HCT116 (cell line): ENCODE measurements at regions not wholly inside any gene's neighbourhood (a gene's known extent, or its start where the extent isn't known, plus 50 kb on each side); places are given as distances from the start of the nearest gene placed in this dataset.

Experiments
- CBX3 ChIP-seq: IDR thresholded peaks from 2 replicates; pipeline ENCODE4 v1.6.1; 2012; ENCODE audit warnings: low read depth
- EZH2 ChIP-seq: fragments of 200-600 bp; sonication (generic); IDR thresholded peaks from 2 replicates; pipeline ENCODE4 v1.6.1; 2017; ENCODE audit warnings: antibody characterized with exemption, mixed run types
- EZH2phosphoT487 ChIP-seq: fragments of 200-600 bp; IDR thresholded peaks from 2 replicates; pipeline ENCODE4 v1.6.1; 2018; ENCODE audit warnings: antibody characterized with exemption, borderline replicate concordance
- POLR2A ChIP-seq: IDR thresholded peaks from 2 replicates; pipeline ENCODE4 v1.7.0; 2011; ENCODE audit warnings: borderline replicate concordance; ENCODE audit not compliant: insufficient read depth, insufficient read length; ENCODE audit errors: extremely low read depth
- POLR2AphosphoS5 ChIP-seq: IDR thresholded peaks from 2 replicates; pipeline ENCODE4 v1.6.1; 2011; ENCODE audit warnings: mild to moderate bottlenecking, low read depth, low read length, moderate library complexity
- RAD21 ChIP-seq: IDR thresholded peaks from 2 replicates; pipeline ENCODE4 v1.6.1; 2012; ENCODE audit warnings: low read depth, mild to moderate bottlenecking
- TCF7L2 ChIP-seq: IDR thresholded peaks from 2 replicates; pipeline ENCODE4 v1.7.0; 2011; ENCODE audit warnings: borderline replicate concordance, inconsistent platforms; ENCODE audit not compliant: insufficient read depth, insufficient read length; ENCODE audit errors: extremely low read depth
- TF ChIP-seq, protein P1 (sequence below), 3 experiments: fragments of 200-600 bp in 1 of 3; sonication (generic) in 1 of 3; IDR thresholded peaks in 2 of 3; conservative IDR thresholded peaks in 1 of 3; 2 replicates each; pipeline ENCODE4 v1.5.1; 2012 to 2017; ENCODE audit warnings: low read depth in 2 of 3, low read length in 2 of 3, antibody characterized with exemption in 1 of 3, borderline replicate concordance in 1 of 3, control low read depth in 1 of 3, mild to moderate bottlenecking in 1 of 3, mixed read lengths in 1 of 3, mixed run types in 1 of 3, moderate library complexity in 1 of 3; ENCODE audit not compliant: insufficient read depth in 1 of 3
- TF ChIP-seq, protein P2 (sequence below): IDR thresholded peaks from 2 replicates; pipeline ENCODE4 v1.6.1; 2012
- TF ChIP-seq, protein P3 (sequence below): IDR thresholded peaks from 2 replicates; pipeline ENCODE4 v1.6.1; 2011; ENCODE audit warnings: mild to moderate bottlenecking, low read length, moderate library complexity; ENCODE audit not compliant: insufficient replicate concordance; ENCODE audit errors: extremely low read depth

DNA sequence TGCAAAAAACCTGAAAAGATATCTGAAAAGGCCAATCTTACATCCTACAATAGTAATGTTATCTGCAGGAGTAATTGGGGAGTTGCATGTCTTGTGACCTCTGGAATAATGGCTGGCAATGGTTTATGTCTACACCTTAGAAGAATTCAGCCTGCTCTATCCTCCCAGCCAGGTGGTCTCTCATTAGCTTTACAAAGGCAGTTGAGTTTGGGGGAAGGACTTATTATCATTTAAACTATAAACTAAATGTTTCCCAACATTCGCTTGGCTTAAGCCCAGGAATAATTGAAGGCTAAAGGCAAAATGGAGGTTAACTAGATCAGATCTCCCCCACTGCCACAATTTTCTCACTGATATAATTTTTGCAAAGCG is 158.4 kb upstream of the SFSWAP start:
- TF ChIP-seq POLR2A = no peak
- no peak for TF ChIP-seq RAD21
- TF ChIP-seq, protein P1, sequence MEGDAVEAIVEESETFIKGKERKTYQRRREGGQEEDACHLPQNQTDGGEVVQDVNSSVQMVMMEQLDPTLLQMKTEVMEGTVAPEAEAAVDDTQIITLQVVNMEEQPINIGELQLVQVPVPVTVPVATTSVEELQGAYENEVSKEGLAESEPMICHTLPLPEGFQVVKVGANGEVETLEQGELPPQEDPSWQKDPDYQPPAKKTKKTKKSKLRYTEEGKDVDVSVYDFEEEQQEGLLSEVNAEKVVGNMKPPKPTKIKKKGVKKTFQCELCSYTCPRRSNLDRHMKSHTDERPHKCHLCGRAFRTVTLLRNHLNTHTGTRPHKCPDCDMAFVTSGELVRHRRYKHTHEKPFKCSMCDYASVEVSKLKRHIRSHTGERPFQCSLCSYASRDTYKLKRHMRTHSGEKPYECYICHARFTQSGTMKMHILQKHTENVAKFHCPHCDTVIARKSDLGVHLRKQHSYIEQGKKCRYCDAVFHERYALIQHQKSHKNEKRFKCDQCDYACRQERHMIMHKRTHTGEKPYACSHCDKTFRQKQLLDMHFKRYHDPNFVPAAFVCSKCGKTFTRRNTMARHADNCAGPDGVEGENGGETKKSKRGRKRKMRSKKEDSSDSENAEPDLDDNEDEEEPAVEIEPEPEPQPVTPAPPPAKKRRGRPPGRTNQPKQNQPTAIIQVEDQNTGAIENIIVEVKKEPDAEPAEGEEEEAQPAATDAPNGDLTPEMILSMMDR (IDR thresholded peaks at IDR 0.05 in 2 of 3, conservative IDR thresholded peaks at IDR 0.05 in 1 of 3; ENCODE audit: borderline replicate concordance in 1 of 3, insufficient read depth in 1 of 3, low read depth in 2 of 3, low read length in 2 of 3) = no peak
- TF ChIP-seq TCF7L2 = no peak
- no peak for TF ChIP-seq CBX3
- TF ChIP-seq, protein P2, sequence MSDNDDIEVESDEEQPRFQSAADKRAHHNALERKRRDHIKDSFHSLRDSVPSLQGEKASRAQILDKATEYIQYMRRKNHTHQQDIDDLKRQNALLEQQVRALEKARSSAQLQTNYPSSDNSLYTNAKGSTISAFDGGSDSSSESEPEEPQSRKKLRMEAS = no peak
- TF ChIP-seq EZH2phosphoT487 = no peak
- TF ChIP-seq, protein P3, sequence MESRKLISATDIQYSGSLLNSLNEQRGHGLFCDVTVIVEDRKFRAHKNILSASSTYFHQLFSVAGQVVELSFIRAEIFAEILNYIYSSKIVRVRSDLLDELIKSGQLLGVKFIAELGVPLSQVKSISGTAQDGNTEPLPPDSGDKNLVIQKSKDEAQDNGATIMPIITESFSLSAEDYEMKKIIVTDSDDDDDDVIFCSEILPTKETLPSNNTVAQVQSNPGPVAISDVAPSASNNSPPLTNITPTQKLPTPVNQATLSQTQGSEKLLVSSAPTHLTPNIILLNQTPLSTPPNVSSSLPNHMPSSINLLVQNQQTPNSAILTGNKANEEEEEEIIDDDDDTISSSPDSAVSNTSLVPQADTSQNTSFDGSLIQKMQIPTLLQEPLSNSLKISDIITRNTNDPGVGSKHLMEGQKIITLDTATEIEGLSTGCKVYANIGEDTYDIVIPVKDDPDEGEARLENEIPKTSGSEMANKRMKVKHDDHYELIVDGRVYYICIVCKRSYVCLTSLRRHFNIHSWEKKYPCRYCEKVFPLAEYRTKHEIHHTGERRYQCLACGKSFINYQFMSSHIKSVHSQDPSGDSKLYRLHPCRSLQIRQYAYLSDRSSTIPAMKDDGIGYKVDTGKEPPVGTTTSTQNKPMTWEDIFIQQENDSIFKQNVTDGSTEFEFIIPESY = no peak
- TF ChIP-seq EZH2 = no peak
- no peak for TF ChIP-seq POLR2AphosphoS5
